ENCODE measurements at regions not wholly inside any gene's neighbourhood (a gene's known extent, or its start where the extent isn't known, plus 50 kb on each side); places are given as distances from the start of the nearest gene placed in this dataset.

- Mint-ChIP-seq H3K27me3 (no peaks in the 10 kb centered on the region), H3K9me3 (peaks cover 5% of the 10 kb centered on the region), H3K4me3 (no peak overlapping the region), H3K4me1 (no peaks in the 10 kb centered on the region), H3K27ac (no peak overlapping the region), H3K36me3 (ENCODE audit: low read depth) (no peaks in the 10 kb centered on the region)
- ATAC-seq (replicated peaks) = no peak
Measured at GRCh38 chr5:118043531-118043930, 944.8 kb downstream of the DTWD2 start.

- peaks cover 5% of the 10 kb centered on the region for H3K9me3 Mint-ChIP-seq
- ATAC-seq (replicated peaks) = no peak
- no peaks in the 10 kb centered on the region for H3K27me3 Mint-ChIP-seq
- H3K27ac Mint-ChIP-seq = no peak overlapping the region
- H3K4me1 Mint-ChIP-seq = no peaks in the 10 kb centered on the region
- no peaks in the 10 kb centered on the region for H3K36me3 Mint-ChIP-seq (ENCODE audit: low read depth)
- no peak overlapping the region for H3K4me3 Mint-ChIP-seq
Measured at GRCh38 chr5:118042076-118042475, 946.3 kb downstream of the DTWD2 start.

GRCh38 chr5:118040496-118040895 lies 947.9 kb downstream of the DTWD2 start:
- no peaks in the 10 kb centered on the region for H3K27me3 Mint-ChIP-seq
- no peak overlapping the region for H3K27ac Mint-ChIP-seq
- H3K9me3 Mint-ChIP-seq = peaks cover 5% of the 10 kb centered on the region
- no peaks in the 10 kb centered on the region for H3K36me3 Mint-ChIP-seq (ENCODE audit: low read depth)
- H3K4me3 Mint-ChIP-seq = no peak overlapping the region
- no peak for ATAC-seq (replicated peaks)
- H3K4me1 Mint-ChIP-seq = no peaks in the 10 kb centered on the region

GRCh38 chr5:118033686-118034338 lies 954.5 kb downstream of the DTWD2 start:
- no peaks in the 10 kb centered on the region for H3K4me1 Mint-ChIP-seq
- ATAC-seq (replicated peaks) = no peak
- H3K27me3 Mint-ChIP-seq = no peaks in the 10 kb centered on the region
- H3K9me3 Mint-ChIP-seq = peaks cover 14% of the 10 kb centered on the region
- H3K27ac Mint-ChIP-seq = no peak overlapping the region
- no peaks in the 10 kb centered on the region for H3K36me3 Mint-ChIP-seq (ENCODE audit: low read depth)
- no peak overlapping the region for H3K4me3 Mint-ChIP-seq

GRCh38 chr5:118029807-118030206 lies 958.5 kb downstream of the DTWD2 start:
- no peak overlapping the region for H3K27ac Mint-ChIP-seq
- no peaks in the 10 kb centered on the region for H3K36me3 Mint-ChIP-seq (ENCODE audit: low read depth)
- no peak overlapping the region for H3K4me3 Mint-ChIP-seq
- ATAC-seq (replicated peaks) = no peak
- no peaks in the 10 kb centered on the region for H3K4me1 Mint-ChIP-seq
- peaks cover 21% of the 10 kb centered on the region for H3K9me3 Mint-ChIP-seq
- H3K27me3 Mint-ChIP-seq = no peaks in the 10 kb centered on the region

- Mint-ChIP-seq H3K27ac (no peak overlapping the region), H3K4me1 (no peaks in the 10 kb centered on the region)
- ATAC-seq (replicated peaks) = no peak
Measured at GRCh38 chr5:118022062-118022461, 966.3 kb downstream of the DTWD2 start.

GRCh38 chr5:118017536-118017935 lies 970.8 kb downstream of the DTWD2 start:
- no peaks in the 10 kb centered on the region for H3K36me3 Mint-ChIP-seq (ENCODE audit: low read depth)
- no peaks in the 10 kb centered on the region for H3K4me1 Mint-ChIP-seq
- no peak overlapping the region for H3K27ac Mint-ChIP-seq
- peaks cover 4% of the 10 kb centered on the region for H3K9me3 Mint-ChIP-seq
- H3K27me3 Mint-ChIP-seq = no peaks in the 10 kb centered on the region
- H3K4me3 Mint-ChIP-seq = no peak overlapping the region
- ATAC-seq (replicated peaks) = no peak

More at GRCh38 chr5:118022062-118022461, 966.3 kb downstream of the DTWD2 start:
- peaks cover 8% of the 10 kb centered on the region for H3K9me3 Mint-ChIP-seq
- no peak overlapping the region for H3K4me3 Mint-ChIP-seq
- H3K27me3 Mint-ChIP-seq = no peaks in the 10 kb centered on the region
- H3K36me3 Mint-ChIP-seq (ENCODE audit: low read depth) = no peaks in the 10 kb centered on the region

GRCh38 chr5:118016396-118016795 lies 972.0 kb downstream of the DTWD2 start:
- no peaks in the 10 kb centered on the region for H3K36me3 Mint-ChIP-seq (ENCODE audit: low read depth)
- ATAC-seq (replicated peaks) = no peak
- no peaks in the 10 kb centered on the region for H3K4me1 Mint-ChIP-seq
- H3K4me3 Mint-ChIP-seq = no peak overlapping the region
- H3K27me3 Mint-ChIP-seq = no peaks in the 10 kb centered on the region
- no peak overlapping the region for H3K27ac Mint-ChIP-seq
- H3K9me3 Mint-ChIP-seq = peaks cover 4% of the 10 kb centered on the region

GRCh38 chr5:118015511-118015910 lies 972.8 kb downstream of the DTWD2 start:
- Mint-ChIP-seq H3K9me3 (peaks cover under 1% of the 10 kb centered on the region), H3K27ac (no peak overlapping the region), H3K4me3 (no peak overlapping the region), H3K36me3 (ENCODE audit: low read depth) (no peaks in the 10 kb centered on the region), H3K27me3 (no peaks in the 10 kb centered on the region), H3K4me1 (no peaks in the 10 kb centered on the region)
- ATAC-seq (replicated peaks) = no peak

GRCh38 chr5:118009741-118010297 lies 978.5 kb downstream of the DTWD2 start:
- H3K27ac Mint-ChIP-seq = no peak overlapping the region
- H3K4me1 Mint-ChIP-seq = no peaks in the 10 kb centered on the region
- peaks cover 4% of the 10 kb centered on the region for H3K9me3 Mint-ChIP-seq
- H3K27me3 Mint-ChIP-seq = no peaks in the 10 kb centered on the region
- ATAC-seq (replicated peaks) = no peak
- H3K4me3 Mint-ChIP-seq = no peak overlapping the region
- H3K36me3 Mint-ChIP-seq (ENCODE audit: low read depth) = no peaks in the 10 kb centered on the region

- Mint-ChIP-seq H3K27ac (no peak overlapping the region), H3K27me3 (no peaks in the 10 kb centered on the region), H3K4me1 (no peaks in the 10 kb centered on the region), H3K36me3 (ENCODE audit: low read depth) (no peaks in the 10 kb centered on the region), H3K4me3 (no peak overlapping the region), H3K9me3 (peaks cover 7% of the 10 kb centered on the region)
- ATAC-seq (replicated peaks) = no peak
Measured at GRCh38 chr5:118008779-118009178, 979.6 kb downstream of the DTWD2 start.

- Mint-ChIP-seq H3K27ac (no peak overlapping the region), H3K4me3 (no peak overlapping the region), H3K36me3 (ENCODE audit: low read depth) (no peaks in the 10 kb centered on the region), H3K4me1 (no peaks in the 10 kb centered on the region), H3K27me3 (no peaks in the 10 kb centered on the region), H3K9me3 (peaks cover 14% of the 10 kb centered on the region)
- no peak for ATAC-seq (replicated peaks)
Measured at GRCh38 chr5:118007262-118007661, 981.1 kb downstream of the DTWD2 start.

- Mint-ChIP-seq H3K36me3 (ENCODE audit: low read depth) (no peaks in the 10 kb centered on the region), H3K9me3 (peaks cover 14% of the 10 kb centered on the region), H3K27ac (no peak overlapping the region), H3K4me3 (no peak overlapping the region), H3K27me3 (no peaks in the 10 kb centered on the region), H3K4me1 (no peaks in the 10 kb centered on the region)
- ATAC-seq (replicated peaks) = no peak
Measured at GRCh38 chr5:118006219-118006618, 982.1 kb downstream of the DTWD2 start.

- Mint-ChIP-seq H3K9me3 (peaks cover 15% of the 10 kb centered on the region), H3K27ac (no peak overlapping the region), H3K4me3 (no peak overlapping the region), H3K36me3 (ENCODE audit: low read depth) (no peaks in the 10 kb centered on the region), H3K4me1 (no peaks in the 10 kb centered on the region), H3K27me3 (no peaks in the 10 kb centered on the region)
- ATAC-seq (replicated peaks) = no peak
Measured at GRCh38 chr5:117999939-118000549, 988.3 kb downstream of the DTWD2 start.

- Mint-ChIP-seq H3K36me3 (ENCODE audit: low read depth) (no peaks in the 10 kb centered on the region), H3K27ac (no peak overlapping the region), H3K9me3 (no peaks in the 10 kb centered on the region), H3K4me3 (no peak overlapping the region), H3K4me1 (no peaks in the 10 kb centered on the region), H3K27me3 (no peaks in the 10 kb centered on the region)
- ATAC-seq (replicated peaks) = no peak
Measured at GRCh38 chr5:117982691-117983090, 1005.7 kb downstream of the DTWD2 start.
